GM21717 (cell line): ENCODE measurements at regions not wholly inside any gene's neighbourhood (a gene's known extent, or its start where the extent isn't known, plus 50 kb on each side); places are given as distances from the start of the nearest gene placed in this dataset.
"Not testable (repeated sequence)": the region's sequence is repeated elsewhere in the genome, so short reads cannot be mapped to it uniquely, and the experiment has no call there.

Experiments
- ATAC-seq: cut with Tn5 transposase; IDR thresholded peaks from one replicate; pipeline ENCODE4 v1.9.1; 2021; ENCODE audit warnings: mild to moderate bottlenecking, moderate library complexity; ENCODE audit not compliant: unreplicated experiment

DNA sequence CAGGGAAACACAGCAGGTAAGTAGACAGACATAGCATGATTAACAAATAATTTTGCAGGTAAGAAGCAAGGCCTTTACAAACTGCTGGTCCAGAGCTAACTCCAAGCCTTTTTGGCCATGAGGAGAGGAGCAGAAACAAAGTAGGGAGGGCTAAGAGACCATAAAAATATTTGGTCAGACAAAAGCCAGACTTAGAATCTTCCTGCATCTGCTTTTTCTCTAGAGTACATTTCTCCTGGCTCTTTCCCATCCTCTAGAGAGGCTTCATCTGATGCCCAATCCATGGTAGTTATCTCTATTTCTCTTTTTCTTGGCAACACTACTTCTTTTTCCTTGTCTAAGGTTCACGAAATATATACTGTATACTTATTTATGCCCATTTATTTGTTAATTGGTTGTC lies 577.1 kb downstream of the PIK3C3 start:
- no peak for ATAC-seq

DNA sequence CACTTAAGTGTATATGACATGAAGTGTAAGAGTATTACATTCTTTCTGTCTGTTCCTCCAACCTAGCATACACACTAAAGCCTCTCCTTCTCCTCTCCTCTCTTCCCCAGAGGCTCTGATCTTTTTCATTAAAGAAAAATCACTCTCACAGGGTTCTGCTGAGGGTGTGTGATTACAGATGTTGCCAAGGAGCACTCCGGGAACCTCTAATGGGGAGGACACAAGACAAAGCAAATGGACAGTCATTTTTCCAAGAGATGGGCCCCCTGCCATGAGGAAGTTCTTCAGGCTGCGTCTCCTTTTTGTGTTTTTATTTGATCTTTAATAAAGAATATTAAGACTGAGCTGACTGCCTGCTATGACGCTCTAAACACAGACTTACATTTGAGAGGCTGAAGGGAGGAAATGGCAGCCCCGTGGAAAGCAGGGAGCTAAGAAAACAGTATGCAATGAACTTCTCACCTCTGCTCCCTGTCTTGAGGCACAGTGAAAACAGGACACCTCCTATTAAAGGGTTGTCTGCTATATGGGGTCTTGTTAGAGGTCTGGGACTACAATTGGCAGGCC lies 578.1 kb downstream of the PIK3C3 start:
- ATAC-seq, result no peak

DNA sequence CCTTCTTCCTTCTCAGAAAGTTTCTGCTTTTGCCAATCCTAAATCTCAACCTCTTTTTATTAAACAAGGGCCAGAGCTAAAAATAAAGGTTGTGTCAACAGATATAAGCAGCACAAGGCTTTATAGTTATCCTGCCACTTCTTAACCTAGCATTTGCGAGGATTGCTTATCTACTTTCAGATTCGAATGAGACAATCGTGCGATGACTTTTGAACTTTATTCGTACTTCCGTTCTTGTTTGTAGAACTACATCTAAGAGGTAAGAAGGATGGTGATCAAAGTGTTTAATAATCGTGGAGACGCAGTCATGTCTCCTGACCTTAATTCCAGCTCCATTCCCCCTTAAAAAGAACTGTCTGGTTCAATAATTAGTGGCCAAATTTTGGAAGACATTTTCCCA lies 578.6 kb downstream of the PIK3C3 start:
- no peak for ATAC-seq

DNA sequence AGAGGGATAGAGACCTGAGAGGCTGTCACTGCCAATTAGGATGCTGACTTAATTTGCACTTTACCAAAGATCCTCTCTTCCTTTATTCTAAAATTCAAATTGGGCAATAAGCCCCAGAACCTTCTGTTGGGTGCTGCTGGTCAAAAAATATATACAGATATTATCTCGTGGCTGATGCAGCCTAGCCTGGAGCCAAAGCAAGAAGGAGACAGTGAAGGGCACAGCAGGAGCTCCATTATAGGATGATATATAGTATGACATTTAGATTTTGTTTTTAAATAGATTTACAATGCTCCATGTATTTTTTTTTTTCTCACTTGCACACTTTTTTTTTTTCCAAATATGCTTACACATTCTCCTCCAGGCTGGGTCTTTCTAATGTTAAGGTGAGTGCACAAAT lies 579.3 kb downstream of the PIK3C3 start:
- ATAC-seq, result no peak

DNA sequence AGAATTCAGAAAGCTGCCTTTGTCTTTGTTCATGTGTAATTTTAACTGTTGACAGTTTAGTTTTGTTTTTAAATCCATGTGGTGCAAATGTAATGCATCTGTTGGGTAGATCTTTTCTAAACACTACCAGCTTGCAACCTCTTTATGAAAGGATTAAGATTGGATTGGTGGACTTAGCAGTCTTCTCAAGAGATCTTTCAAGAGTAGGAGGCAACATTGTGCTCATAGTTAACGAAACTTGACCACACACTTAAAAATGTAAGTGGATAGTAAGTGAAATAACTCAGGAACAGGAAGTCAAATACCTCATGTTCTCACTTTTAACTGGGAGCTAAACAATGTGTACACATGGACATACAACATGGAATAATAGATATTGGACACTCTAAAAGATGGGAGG lies 579.0 kb downstream of the RIT2 start:
- no peak for ATAC-seq

DNA sequence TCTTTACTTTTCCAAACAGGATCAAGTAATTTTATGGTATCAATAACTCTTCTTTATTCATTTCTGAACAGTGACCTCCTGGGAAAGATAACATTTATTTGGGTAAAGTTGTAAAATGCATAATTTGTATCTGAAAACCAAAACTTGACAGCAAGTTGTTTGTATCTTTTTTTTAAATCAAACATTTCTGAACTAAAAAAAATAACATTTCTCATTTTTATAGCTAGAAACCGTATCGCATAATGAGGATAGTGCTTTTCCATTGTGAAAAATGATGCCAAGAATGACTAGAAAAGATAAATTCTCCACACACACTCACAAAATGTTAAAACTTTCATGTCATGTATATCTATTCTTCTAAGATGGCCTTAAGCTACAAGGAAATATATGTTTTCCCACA lies 578.2 kb downstream of the RIT2 start:
- no peak for ATAC-seq

DNA sequence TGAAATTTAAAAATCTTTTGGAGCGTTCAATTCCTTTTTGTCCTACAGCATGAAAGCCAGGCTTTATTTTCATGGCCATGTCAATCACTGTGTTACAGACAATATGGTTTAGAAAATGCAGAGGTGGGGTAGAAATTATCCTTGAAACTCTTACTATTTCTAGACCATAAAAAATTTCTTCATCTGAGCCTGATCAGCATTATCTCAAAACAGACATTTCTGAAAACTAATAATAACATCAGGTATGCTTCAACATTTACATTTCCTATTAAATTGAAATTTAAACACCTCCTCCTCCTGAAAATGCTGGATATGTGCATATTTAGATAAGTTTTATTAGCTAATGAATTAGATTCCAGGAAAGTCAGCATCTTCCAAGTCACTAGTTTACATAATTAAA lies 570.6 kb downstream of the RIT2 start:
- no peak for ATAC-seq

DNA sequence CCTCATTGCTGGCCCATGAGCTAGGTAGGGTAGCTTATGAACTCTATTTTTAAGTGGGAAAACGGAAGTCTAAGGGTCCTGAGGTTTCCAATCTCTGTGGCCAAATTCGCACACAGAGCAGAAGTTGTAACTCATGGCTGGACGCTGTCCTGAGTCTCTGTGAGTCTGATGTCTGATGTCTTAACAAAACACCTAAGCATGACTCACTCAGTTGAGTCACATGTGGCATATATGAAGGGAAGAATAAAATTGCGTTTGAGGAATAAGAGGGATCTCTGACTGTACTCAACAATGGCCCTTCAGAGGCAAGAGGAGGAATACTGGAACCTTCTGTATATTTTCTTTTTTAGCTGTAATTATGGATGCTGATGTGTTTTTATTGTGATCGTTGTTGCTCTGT lies 569.7 kb downstream of the RIT2 start:
- no peak for ATAC-seq

DNA sequence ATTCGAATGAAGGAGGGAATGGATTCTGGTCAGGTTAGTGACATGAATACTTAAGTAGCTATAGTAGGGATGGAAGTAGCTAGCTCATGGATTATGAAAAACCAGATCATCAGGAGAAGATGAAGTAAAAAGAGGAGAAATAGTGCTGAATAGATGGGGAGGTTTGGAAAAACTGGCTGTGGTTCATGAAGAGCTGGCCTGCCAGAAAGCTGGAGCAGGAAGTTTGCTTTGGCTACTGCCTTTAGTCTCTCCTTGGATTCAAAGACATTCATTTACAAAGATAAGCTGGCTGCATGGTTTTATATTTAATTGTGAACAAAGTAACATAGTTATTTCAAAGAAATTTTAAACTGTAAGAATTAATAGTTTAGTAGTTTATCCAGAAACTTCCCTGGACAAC lies 567.0 kb downstream of the RIT2 start:
- no peak for ATAC-seq

DNA sequence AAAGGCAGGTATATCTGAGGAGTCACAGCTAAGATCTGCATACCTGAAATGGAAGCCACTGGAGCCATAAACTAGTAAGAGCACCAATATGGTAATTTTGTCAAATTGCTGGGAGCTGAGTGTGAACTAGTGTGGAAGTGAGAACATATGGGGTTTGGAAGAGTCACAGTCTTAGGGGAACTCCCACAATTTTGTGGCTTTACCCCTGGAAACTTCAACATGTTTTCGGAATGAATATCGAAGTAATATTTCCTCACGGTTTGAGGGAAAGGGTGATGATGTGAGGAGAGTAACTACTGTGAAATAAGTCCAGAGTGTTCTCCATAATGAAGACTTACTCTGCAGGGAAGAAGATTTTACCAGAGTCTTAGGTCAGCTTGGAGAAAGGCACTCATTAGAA lies 565.9 kb downstream of the RIT2 start:
- no peak for ATAC-seq

DNA sequence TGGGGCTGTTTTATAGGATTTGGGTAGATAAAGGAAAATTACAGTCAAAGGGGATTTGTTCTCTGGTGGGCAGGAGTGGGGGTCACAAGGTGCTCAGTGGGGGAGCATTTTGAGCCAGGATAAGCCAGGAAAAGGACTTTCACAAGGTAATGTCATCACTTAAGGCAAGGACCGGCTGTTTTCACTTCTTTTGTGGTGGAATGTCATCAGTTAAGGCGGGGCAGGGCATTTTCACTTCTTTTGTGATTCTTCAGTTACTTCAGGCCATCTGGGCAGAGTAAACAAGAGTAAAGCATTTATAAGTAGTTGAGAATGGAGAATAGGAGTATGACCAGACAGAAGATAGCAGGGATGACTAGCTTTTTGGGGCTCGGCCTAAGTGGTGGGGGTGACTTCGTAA lies 562.9 kb downstream of the RIT2 start:
- ATAC-seq, result not testable (repeated sequence)

DNA sequence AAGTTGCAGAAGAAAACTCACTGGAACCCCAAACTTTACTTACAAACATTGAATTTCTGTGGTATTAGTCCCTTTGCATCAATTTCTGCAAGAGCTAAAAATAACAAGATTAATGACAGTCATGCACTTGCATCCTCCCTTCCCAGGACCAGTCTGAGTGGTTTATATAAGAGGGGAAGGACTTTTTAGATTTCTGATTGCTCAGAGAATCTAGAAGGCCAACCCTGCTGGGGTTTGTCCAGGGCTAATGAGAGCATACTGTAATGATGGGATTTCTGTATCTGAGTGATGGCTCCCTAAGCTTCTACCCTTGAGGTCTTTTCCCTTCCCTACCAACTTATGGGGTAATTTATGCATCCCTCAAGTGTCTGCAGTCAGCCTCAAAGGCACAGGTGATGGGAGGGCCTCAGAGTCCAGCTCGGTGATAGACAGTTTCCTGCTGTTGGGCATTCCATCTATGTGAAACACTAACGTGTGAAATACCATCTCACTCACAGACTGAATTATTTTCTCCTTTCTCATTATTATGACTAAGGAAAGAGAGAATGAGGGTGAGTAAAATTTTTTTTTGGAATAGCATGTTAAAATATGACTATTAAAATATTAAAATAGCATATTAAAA lies 556.3 kb downstream of the RIT2 start:
- ATAC-seq, result no peak

DNA sequence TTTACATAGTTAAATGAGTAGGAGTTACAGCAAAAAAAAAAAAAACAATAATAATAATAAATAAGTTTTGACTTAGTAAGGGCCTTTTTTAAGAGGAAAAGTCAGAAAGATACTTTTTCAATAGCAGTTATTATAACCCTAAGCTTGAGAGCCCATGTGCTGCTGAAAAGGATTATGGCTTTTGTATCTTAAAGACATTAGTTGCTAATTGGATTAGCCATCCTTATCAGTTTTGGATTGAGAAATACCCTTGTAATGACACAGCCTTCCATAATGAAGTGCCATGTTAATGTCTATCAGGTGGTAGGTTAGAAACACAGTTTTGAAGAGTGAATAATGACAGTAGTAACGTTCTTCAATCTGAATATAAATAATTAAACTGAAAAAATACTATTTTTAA lies 554.0 kb downstream of the RIT2 start:
- ATAC-seq, result no peak

DNA sequence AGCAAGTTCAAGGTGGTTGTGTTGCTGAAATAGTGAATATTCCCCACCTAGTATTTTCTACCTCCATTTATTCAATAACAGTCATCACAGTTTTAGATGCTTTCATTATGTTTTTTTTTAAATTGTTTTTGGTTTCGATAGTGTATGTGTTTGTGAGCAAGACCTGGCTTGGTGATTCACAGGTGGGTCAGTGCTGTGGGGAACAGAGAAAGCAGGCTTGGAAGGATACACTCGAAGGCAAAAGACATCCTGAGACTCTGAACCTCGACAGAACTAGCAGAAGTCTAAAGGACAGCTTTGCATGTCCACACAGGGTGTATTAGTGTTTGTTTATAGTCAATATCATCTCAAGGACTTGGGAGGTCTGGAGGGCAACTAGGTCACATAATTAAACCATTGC lies 551.5 kb downstream of the RIT2 start:
- no peak for ATAC-seq

DNA sequence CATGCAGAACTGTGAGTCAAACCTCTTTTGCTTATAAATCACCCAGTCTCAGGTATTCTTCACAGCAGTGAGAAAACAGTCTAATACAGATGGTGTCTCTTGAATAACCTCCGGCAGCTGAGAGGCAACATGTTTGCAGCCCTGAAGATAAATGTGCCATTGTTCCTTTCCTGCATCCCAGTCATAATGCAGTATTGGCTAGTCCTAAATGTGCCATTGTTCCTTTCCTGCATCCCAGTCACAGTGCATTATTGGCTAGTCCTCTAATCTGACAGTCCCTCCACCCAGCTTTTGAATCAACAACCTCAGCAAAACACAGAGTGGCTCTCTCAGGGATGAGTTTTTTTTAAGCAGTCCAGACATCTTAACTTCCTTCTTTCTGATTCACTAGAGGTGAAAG lies 550.7 kb downstream of the RIT2 start:
- ATAC-seq, result no peak

DNA sequence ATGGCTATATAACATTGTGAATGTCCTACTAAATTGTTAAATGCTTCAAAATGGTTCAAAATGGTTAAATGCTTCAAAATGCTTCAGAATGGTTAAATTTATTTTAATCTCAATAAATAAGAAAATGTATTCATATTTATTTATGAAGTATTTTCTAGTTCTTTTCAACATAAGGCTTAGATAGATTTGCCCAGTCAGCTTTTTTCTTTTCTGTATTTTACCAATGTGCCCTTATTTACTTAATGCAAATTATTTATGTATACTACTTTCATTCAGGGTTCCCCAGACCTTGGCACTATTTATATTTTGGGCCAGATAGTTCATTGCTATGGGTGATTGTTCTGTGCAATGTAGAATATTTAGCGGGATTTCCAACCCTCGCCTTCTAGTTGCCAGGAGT lies 546.7 kb downstream of the RIT2 start:
- no peak for ATAC-seq

DNA sequence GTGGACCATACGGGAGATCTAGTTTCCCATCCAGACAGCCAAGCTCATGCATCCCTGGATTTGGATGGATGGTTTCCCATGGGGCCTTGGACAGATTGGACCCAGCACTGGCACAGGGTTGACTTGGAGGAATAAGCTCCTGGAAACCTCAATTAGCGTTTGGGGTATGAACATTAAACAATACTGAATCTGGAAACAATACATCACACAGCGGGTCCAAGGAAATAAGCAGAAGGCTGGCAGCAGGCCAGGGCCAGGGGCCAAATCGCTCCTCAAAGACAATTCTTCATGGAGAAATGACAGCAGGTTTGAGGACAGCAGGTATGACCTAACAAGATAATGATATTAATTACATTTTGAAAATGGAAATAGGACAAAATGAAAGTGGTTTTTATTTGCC lies 540.6 kb downstream of the RIT2 start:
- ATAC-seq, result no peak

DNA sequence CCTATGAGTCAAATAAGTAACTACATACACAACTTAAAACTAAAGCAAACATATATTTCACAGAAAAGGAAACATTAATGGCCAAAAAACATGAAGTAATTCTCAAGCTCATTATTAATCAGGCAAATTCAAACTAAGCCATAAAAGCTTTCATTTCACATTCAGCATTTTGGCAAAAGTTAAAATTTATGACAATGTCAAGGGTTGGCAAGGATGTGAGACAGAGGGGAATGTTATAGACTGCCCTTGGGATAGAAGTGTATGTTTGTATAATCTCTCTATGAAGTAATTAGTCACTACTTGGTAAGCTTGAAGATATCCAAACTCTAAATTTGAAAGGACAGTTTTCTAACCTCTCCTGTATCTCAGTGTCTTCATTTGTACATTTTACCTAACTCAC lies 539.4 kb downstream of the RIT2 start:
- no peak for ATAC-seq

DNA sequence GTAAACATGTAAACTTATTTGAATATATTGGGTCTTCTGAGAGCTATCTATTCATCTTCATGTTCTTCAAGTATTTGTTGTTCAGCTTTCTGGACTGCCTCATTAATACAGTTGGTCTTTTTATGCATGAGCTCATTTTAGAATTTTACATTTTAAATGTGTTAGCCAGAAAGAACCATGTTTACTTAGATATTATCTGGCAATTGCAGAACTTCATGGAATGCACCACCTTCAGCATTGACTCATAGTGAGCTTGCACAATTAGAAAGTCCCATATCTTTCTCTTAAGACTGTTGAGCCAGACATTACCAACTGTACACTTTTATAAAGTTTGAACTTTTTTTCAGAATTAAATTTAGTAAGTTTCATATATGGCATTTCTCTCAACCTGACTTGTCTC lies 536.7 kb downstream of the RIT2 start:
- ATAC-seq, result no peak

DNA sequence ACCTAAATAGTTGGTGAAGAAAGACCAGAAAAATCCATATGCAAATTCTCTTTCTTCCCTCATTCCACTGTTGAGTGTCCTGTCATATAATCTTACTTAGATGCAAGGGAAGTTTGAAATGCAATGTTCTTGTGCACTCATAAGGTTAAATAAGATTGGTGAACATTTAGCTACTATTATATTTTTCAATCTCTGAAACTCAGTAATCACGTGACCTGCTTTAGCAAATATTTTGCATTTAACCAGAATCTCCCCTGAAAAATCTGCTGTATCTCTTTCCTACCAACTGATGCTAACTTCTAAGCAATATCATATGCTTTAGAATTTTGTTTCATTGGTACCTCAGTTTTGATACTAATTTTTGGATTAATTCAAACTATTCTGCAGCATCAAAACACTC lies 533.2 kb downstream of the RIT2 start:
- no peak for ATAC-seq

DNA sequence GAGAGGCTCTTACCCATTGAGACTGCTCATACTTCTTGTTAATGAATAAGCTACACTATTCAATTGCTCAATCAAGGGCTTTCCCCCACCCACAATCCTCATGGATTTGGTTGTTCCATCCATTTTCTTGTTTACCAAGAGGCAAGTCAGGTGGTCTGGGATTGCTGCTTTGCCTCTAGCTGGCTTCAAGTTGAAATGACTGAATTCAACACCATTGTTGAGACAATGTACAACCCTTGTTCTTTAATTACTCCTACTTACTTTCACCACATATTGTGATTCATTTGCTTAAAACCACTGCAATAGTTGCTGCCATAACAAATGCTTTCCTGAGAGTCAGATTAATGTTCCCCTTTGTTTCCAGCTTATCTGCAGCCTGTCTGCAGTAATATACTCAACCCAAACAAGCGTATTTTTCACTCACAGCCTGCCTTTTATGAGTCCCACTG lies 532.2 kb downstream of the RIT2 start:
- no peak for ATAC-seq

DNA sequence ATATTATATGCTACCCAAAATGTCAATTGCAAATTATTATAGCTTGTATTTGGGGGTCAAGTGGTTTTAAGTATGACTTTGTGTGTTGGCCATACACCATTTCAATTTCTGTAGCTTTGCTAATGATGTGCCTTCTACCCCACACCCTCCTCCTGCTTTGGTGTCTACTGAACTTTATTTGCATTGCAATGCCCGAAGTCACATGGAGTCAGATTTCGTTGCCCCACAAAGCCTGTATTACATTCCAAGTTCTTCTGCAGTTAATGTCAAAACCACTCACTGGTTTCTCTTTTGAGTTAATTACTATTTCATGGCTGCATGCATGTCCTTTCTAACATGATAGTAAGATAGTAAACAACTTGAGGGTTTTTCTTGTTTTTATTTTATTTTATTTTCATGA lies 528.9 kb downstream of the RIT2 start:
- ATAC-seq, result no peak

DNA sequence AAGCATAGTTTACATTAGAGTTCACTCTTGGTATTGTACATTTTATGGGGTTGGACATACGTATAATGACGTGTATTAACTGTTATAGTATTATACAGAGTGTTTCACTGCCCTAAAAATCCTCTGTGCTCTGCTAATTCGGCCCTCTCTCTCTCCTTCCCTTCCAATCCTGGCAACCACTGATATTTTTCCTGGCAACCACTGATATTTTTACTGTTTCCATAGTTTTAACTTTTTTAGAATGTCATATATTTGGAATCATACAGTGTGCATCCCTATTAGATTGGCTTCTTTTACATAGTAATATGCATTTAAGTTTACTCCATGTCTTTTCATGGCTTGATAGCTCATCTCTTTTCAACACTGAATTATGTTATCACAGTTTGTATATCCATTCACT lies 526.7 kb downstream of the RIT2 start:
- ATAC-seq, result no peak
